K562 (cell line): ENCODE measurements at regions not wholly inside any gene's neighbourhood (a gene's known extent, or its start where the extent isn't known, plus 50 kb on each side); places are given as distances from the start of the nearest gene placed in this dataset.

ENCODE experiments used
- ATAC-seq: fragments of 200-7000 bp; cut with Tn5 transposase; 3 replicates; pipeline ENCODE4 v1.9.1; 2020; ENCODE audit warnings: moderate library complexity
- BruUV-seq: library from RNA; stranded (reverse); fragments of 400-500 nt; replicated peaks from 2 replicates; lab custom pipeline; 2021; lab: Mats Ljungman, UMichigan
- CTCF ChIA-PET: fragments of 300-600 bp; formaldehyde crosslinking; extraction: SDS; loops from one replicate; lab custom pipeline; 2021; ENCODE audit warnings: low intra/inter-chr PET ratio; lab: Yijun Ruan, JAX
- POLR2A ChIA-PET: fragments of 300-600, 350-650 bp; sonication (Branson Sonifier 250); formaldehyde crosslinking; extraction: SDS; loops from one replicate; lab custom pipeline; 2021; ENCODE audit warnings: antibody characterized with exemption, inconsistent platforms; lab: Yijun Ruan, JAX
- DNase-seq, 4 experiments: peaks; one replicate each; pipeline versions ENCODE4 v3.0.0 to v3.0.0-alpha.2; 2011 to 2018; ENCODE audit warnings: low spot score in 3 of 4, mixed read lengths in 3 of 4; ENCODE audit errors: extremely low read depth in 1 of 4
- FAIRE-seq: peaks from 2 replicates; lab custom pipeline; 2011; peaks lifted over from hg19 to GRCh38; lab: Jason Lieb, UNC
- H2AFZ ChIP-seq: 2 replicates; pipeline ENCODE4 v1.6.0; 2011; ENCODE audit warnings: low read depth, low read length, control low read depth, inconsistent platforms
- H3K27ac ChIP-seq: fragments of 200-600 bp; 3 replicates; pipeline ENCODE4 v1.8.0; 2011; ENCODE audit warnings: low read depth, mild to moderate bottlenecking, control low read depth, inconsistent platforms, low read length, moderate library complexity, mixed read lengths; ENCODE audit errors: extremely low read depth
- H3K27me3 ChIP-seq, 2 experiments: fragments of 300-600 bp in 1 of 2; 2 replicates in 1 of 2; 3 replicates in 1 of 2; pipeline versions ENCODE4 v1.6.0 to v1.8.0; 2011; ENCODE audit warnings: inconsistent platforms in 2 of 2, low read length in 2 of 2, mild to moderate bottlenecking in 1 of 2, mixed read lengths in 1 of 2, moderate library complexity in 1 of 2; ENCODE audit not compliant: control insufficient read depth in 2 of 2, insufficient read depth in 2 of 2
- H3K36me3 ChIP-seq: fragments of 300-600 bp; 3 replicates; pipeline ENCODE4 v1.8.0; 2011; ENCODE audit warnings: mild to moderate bottlenecking, low read length, inconsistent platforms; ENCODE audit not compliant: control insufficient read depth, insufficient read depth
- H3K4me1 ChIP-seq, 2 experiments: fragments of 200-600 bp in 1 of 2; replicated peaks in 1 of 2; 2 replicates in 1 of 2; 3 replicates in 1 of 2; pipeline versions ENCODE4 v1.5.1 to v1.8.0; 2011; ENCODE audit warnings: inconsistent platforms in 2 of 2, low read length in 2 of 2, mild to moderate bottlenecking in 1 of 2, mixed read lengths in 1 of 2, moderate library complexity in 1 of 2; ENCODE audit not compliant: control insufficient read depth in 2 of 2, insufficient read depth in 2 of 2
- H3K4me2 ChIP-seq: 2 replicates; pipeline ENCODE4 v1.6.1; 2011; ENCODE audit warnings: low read length, control low read depth, inconsistent platforms, mixed read lengths; ENCODE audit not compliant: insufficient read depth
- H3K4me3 ChIP-seq: fragments of 200-600 bp; sonication (generic), shearing (Covaris generic); 2 replicates; pipeline ENCODE4 v1.5.1; 2016; ENCODE audit warnings: control low read depth, inconsistent platforms
- H3K79me2 ChIP-seq: fragments of 200-600 bp; 3 replicates; pipeline ENCODE4 v1.8.0; 2011; ENCODE audit warnings: low read length, inconsistent platforms; ENCODE audit not compliant: control insufficient read depth, insufficient read depth
- H3K9ac ChIP-seq, 2 experiments: 2 replicates each; pipeline versions ENCODE4 v1.6.0 to v1.6.1; 2011; ENCODE audit warnings: low read depth in 2 of 2, low read length in 2 of 2, control low read depth in 1 of 2, inconsistent platforms in 1 of 2, mild to moderate bottlenecking in 1 of 2, mixed read lengths in 1 of 2; ENCODE audit not compliant: insufficient read depth in 1 of 2
- H3K9me1 ChIP-seq: one replicate; pipeline ENCODE4 v1.6.0; 2011; ENCODE audit warnings: inconsistent platforms, mild to moderate bottlenecking, low read length, moderate library complexity; ENCODE audit not compliant: control insufficient read depth, insufficient read depth
- H3K9me3 ChIP-seq: replicated peaks from 2 replicates; pipeline ENCODE4 v1.5.1; 2011; ENCODE audit warnings: low read depth, low read length, inconsistent platforms; ENCODE audit not compliant: control insufficient read depth, insufficient read depth
- H4K20me1 ChIP-seq: replicated peaks from 2 replicates; pipeline ENCODE4 v1.6.1; 2011; ENCODE audit warnings: low read length, inconsistent platforms, mixed read lengths; ENCODE audit not compliant: control insufficient read depth, insufficient read depth
- HMBOX1 ChIP-seq: sonication (generic); IDR thresholded peaks from 2 replicates; pipeline ENCODE4 v1.6.1; 2016
- HMG20B ChIP-seq: fragments of 250-450 bp; sonication (Bioruptor Pico); IDR thresholded peaks from 2 replicates; pipeline ENCODE4 v1.5.0; 2021; ENCODE audit warnings: mild to moderate bottlenecking
- MITF ChIP-seq: IDR thresholded peaks from 2 replicates; pipeline ENCODE4 v1.6.1; 2014; ENCODE audit warnings: antibody characterized with exemption
- POLR2B ChIP-seq: fragments of 450-650 bp; IDR thresholded peaks from 2 replicates; pipeline ENCODE4 v1.6.1; 2018; ENCODE audit warnings: low read depth; ENCODE audit not compliant: partially characterized antibody
- SUPT5H ChIP-seq: fragments of 450-650 bp; IDR thresholded peaks from 2 replicates; pipeline ENCODE4 v1.6.1; 2016
- TEAD1 ChIP-seq, 2 experiments: fragments of 450-650 bp in 1 of 2; sonication (generic) in 1 of 2; formaldehyde crosslinking; IDR thresholded peaks; 2 replicates each; pipeline versions ENCODE4 v1.4.0 to v1.8.0; 2020 to 2022; ENCODE audit warnings: mild to moderate bottlenecking in 2 of 2, missing genetic modification reagents in 1 of 2
- ZNF644 ChIP-seq: fragments of 200-800 bp; sonication (Bioruptor generic); IDR thresholded peaks from 2 replicates; pipeline ENCODE4 v1.6.1; 2016; ENCODE audit warnings: low read depth, missing genetic modification characterization, missing compliant biosample characterization
- WGBS: fragments of 100-300 bp; shearing (Covaris generic); methylation state at CpG from one replicate; pipeline ENCODE4 v1.1.6; 2016; ENCODE audit warnings: low coverage, mixed read lengths; ENCODE audit not compliant: insufficient coverage; ENCODE audit errors: missing lambda C conversion rate; 5-methylcytosine and 5-hydroxymethylcytosine counted together
- in situ Hi-C: fragments of 300-500 bp; cut with MboI; formaldehyde crosslinking; loops from 4 replicates; pipeline ENCODE4 v1.15.0; 2018; ENCODE audit warnings: inconsistent platforms, mixed read lengths
- intact Hi-C: fragments of 100-400 bp; cut with micrococcal nuclease; formaldehyde crosslinking; loops from 2 replicates; pipeline ENCODE4 v1.14.2; 2022

- POLR2A ChIA-PET = interaction anchor here (1.2 kb wide), 1 partner anchor 13 kb away, joined by 3 read pairs; no protein-coding TSS in a partner anchor
- CTCF ChIA-PET = no interaction called here
Measured at GRCh38 chr5:158143081-158143480, 284.1 kb upstream of the CLINT1 start.

More at GRCh38 chr5:158143081-158143480, 284.1 kb upstream of the CLINT1 start:
- Histone ChIP-seq H3K9me1 (no peaks in the 10 kb centered on the region), H2AFZ (no peak overlapping the region), H3K36me3 (no peaks in the 10 kb centered on the region)
- ATAC-seq = no peak
- no peak for TF ChIP-seq MITF
- no peak for TF ChIP-seq SUPT5H
- no peak for TF ChIP-seq POLR2B
- no peak for TF ChIP-seq HMG20B (CRISPR knock-in tag)
- TF ChIP-seq ZNF644 = no peak
- no peak for TF ChIP-seq HMBOX1
- no peak for TF ChIP-seq TEAD1 (CRISPR knock-in tag; IDR thresholded peaks at IDR 0.05)
- TF ChIP-seq, all 486 proteins: peak for 0
- H3K27ac ChIP-seq = no peak overlapping the region
- no peaks in the 10 kb centered on the region for H3K9me3 ChIP-seq
- no TSS peak for BruUV-seq
- in situ Hi-C loops (no loop called here), intact Hi-C loops (no loop called here)
- no peaks in the 10 kb centered on the region for H3K4me1 ChIP-seq
- no peak for FAIRE-seq
- H3K4me2 ChIP-seq = no peak overlapping the region
- no peaks in the 10 kb centered on the region for H4K20me1 ChIP-seq
- no peaks in the 10 kb centered on the region for H3K27me3 ChIP-seq
- 0% methylated on average over 3 of the region's 3 CpGs for WGBS
- no peak for DNase-seq
- no peaks in the 10 kb centered on the region for H3K79me2 ChIP-seq
- H3K4me3 ChIP-seq = no peak overlapping the region
- no peak overlapping the region for H3K9ac ChIP-seq
